OCI-LY7 (cell line): ENCODE measurements at regions not wholly inside any gene's neighbourhood (a gene's known extent, or its start where the extent isn't known, plus 50 kb on each side); places are given as distances from the start of the nearest gene placed in this dataset.

Experiments
- BruUV-seq: library from RNA; stranded (reverse); fragments of 400-500 nt; replicated peaks from 2 replicates; lab custom pipeline; 2021; lab: Mats Ljungman, UMichigan
- CTCF ChIA-PET: fragments of 300-600 bp; sonication (Branson Sonifier 250); formaldehyde crosslinking; loops from one replicate; lab custom pipeline; 2022; ENCODE audit warnings: antibody characterized with exemption; ENCODE audit not compliant: unreplicated experiment; lab: Charles Lee
- POLR2A ChIA-PET: fragments of 300-600 bp; sonication (Branson Sonifier 250); formaldehyde crosslinking; loops from one replicate; lab custom pipeline; 2022; ENCODE audit warnings: antibody characterized with exemption; lab: Charles Lee
- DNase-seq: peaks from one replicate; pipeline ENCODE4 v3.0.0-alpha.2; 2015; ENCODE audit warnings: low spot score
- H2AFZ ChIP-seq: fragments of 200-600 bp; sonication (generic), shearing (Covaris generic); 2 replicates; pipeline ENCODE4 v1.6.1; 2014; ENCODE audit warnings: mild to moderate bottlenecking, antibody characterized with exemption, low read length, moderate library complexity
- H3K27ac ChIP-seq: fragments of 200-600 bp; sonication (generic); 2 replicates; pipeline ENCODE4 v1.5.1; 2014; ENCODE audit warnings: mixed run types, low read depth, mild to moderate bottlenecking, moderate library complexity, low read length, inconsistent platforms; ENCODE audit not compliant: poor library complexity, severe bottlenecking
- H3K36me3 ChIP-seq: fragments of 200-600 bp; sonication (generic); 2 replicates; pipeline ENCODE4 v1.6.1; 2014; ENCODE audit warnings: mild to moderate bottlenecking, antibody characterized with exemption, low read length, moderate library complexity, mixed read lengths; ENCODE audit not compliant: insufficient read depth
- H3K4me1 ChIP-seq: fragments of 200-600 bp; sonication (generic); 2 replicates; pipeline ENCODE4 v1.5.1; 2014; ENCODE audit warnings: mild to moderate bottlenecking, low read length; ENCODE audit not compliant: insufficient read depth, poor library complexity, severe bottlenecking
- H3K4me2 ChIP-seq: fragments of 200-600 bp; sonication (generic); 2 replicates; pipeline ENCODE4 v1.6.1; 2014; ENCODE audit warnings: mild to moderate bottlenecking, low read length
- H3K4me3 ChIP-seq: fragments of 200-600 bp; sonication (generic); 2 replicates; pipeline ENCODE4 v1.5.1; 2014; ENCODE audit warnings: mild to moderate bottlenecking, low read depth, low read length; ENCODE audit not compliant: poor library complexity, severe bottlenecking
- H3K79me2 ChIP-seq: fragments of 200-600 bp; sonication (generic); 2 replicates; pipeline ENCODE4 v1.6.1; 2016; ENCODE audit warnings: low read depth, mild to moderate bottlenecking, low read length, moderate library complexity, mixed read lengths; ENCODE audit not compliant: insufficient read depth
- H3K9me2 ChIP-seq: fragments of 200-600 bp; sonication (generic); 2 replicates; pipeline ENCODE4 v1.6.1; 2016; ENCODE audit warnings: mild to moderate bottlenecking, low read length, mixed read lengths; ENCODE audit not compliant: insufficient read depth
- H3K9me3 ChIP-seq: fragments of 200-600 bp; sonication (generic); 2 replicates; pipeline ENCODE4 v1.6.1; 2014; ENCODE audit warnings: mild to moderate bottlenecking, mixed run types, low read length, mixed read lengths
- H4K20me1 ChIP-seq: fragments of 200-600 bp; sonication (generic); 2 replicates; pipeline ENCODE4 v1.6.1; 2014; ENCODE audit warnings: mild to moderate bottlenecking, antibody characterized with exemption, low read length, moderate library complexity, mixed read lengths; ENCODE audit not compliant: insufficient read depth
- EZH2phosphoT487 ChIP-seq: fragments of 200-600 bp; sonication (generic); IDR thresholded peaks from 2 replicates; pipeline ENCODE4 v1.6.1; 2018; ENCODE audit warnings: low read depth, borderline replicate concordance, mild to moderate bottlenecking, mixed run types, antibody characterized with exemption, low read length, moderate library complexity, mixed read lengths
- intact Hi-C: fragments of 100-400 bp; cut with micrococcal nuclease; formaldehyde crosslinking; loops from one replicate; pipeline ENCODE4 v1.10.0; 2022; ENCODE audit not compliant: unreplicated experiment
- TF ChIP-seq, protein P1 (sequence below): fragments of 200-600 bp; sonication (generic); conservative IDR thresholded peaks from 2 replicates; pipeline ENCODE4 v1.5.1; 2014; ENCODE audit warnings: mild to moderate bottlenecking, antibody characterized with exemption, low read length, moderate library complexity, mixed read lengths

GRCh38 chr1:57761628-57762027 lies 337.8 kb upstream of the DAB1 start:
- no peak overlapping the region for H3K27ac ChIP-seq
- no TSS peak for BruUV-seq
- ChIA-PET POLR2A (no interaction called here), CTCF (no interaction called here)
- TF ChIP-seq EZH2phosphoT487, result no peak
- TF ChIP-seq, protein P1, sequence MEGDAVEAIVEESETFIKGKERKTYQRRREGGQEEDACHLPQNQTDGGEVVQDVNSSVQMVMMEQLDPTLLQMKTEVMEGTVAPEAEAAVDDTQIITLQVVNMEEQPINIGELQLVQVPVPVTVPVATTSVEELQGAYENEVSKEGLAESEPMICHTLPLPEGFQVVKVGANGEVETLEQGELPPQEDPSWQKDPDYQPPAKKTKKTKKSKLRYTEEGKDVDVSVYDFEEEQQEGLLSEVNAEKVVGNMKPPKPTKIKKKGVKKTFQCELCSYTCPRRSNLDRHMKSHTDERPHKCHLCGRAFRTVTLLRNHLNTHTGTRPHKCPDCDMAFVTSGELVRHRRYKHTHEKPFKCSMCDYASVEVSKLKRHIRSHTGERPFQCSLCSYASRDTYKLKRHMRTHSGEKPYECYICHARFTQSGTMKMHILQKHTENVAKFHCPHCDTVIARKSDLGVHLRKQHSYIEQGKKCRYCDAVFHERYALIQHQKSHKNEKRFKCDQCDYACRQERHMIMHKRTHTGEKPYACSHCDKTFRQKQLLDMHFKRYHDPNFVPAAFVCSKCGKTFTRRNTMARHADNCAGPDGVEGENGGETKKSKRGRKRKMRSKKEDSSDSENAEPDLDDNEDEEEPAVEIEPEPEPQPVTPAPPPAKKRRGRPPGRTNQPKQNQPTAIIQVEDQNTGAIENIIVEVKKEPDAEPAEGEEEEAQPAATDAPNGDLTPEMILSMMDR, result no peak
- no peaks in the 10 kb centered on the region for H3K79me2 ChIP-seq
- no peaks in the 10 kb centered on the region for H4K20me1 ChIP-seq
- no peak overlapping the region for H2AFZ ChIP-seq
- H3K4me2 ChIP-seq, result no peak overlapping the region
- H3K9me3 ChIP-seq, result no peaks in the 10 kb centered on the region
- H3K4me1 ChIP-seq, result no peaks in the 10 kb centered on the region
- intact Hi-C loops, result no loop called here
- H3K36me3 ChIP-seq, result no peaks in the 10 kb centered on the region
- no peak overlapping the region for H3K4me3 ChIP-seq
- H3K9me2 ChIP-seq, result no peaks in the 10 kb centered on the region
- no peak for DNase-seq

DNA sequence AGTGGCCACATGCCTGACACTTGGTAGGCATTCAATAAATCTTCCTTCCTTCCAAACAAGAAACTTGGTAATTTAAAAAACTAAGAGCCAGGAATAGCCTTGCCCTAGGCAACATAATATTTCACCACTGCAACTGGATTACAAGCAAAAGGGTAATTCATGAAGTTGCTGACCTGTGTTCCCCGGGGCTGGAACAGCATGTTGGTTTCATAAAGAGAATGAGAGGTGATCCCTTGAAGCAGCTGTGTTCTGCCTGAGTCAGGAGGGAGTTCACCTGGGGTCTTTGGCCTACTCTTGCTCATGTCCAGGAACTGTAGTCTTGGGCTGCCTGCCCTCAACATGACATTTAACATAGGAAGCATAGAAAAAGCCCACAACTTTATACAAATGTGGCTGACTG lies 329.0 kb upstream of the DAB1 start:
- no peak overlapping the region for H3K27ac ChIP-seq
- ChIA-PET CTCF (no interaction called here), POLR2A (interaction anchor here (0.6 kb wide), 1 partner anchor 25 kb away, joined by 3 read pairs; no protein-coding TSS in a partner anchor)
- no peaks in the 10 kb centered on the region for H3K9me3 ChIP-seq
- H3K9me2 ChIP-seq, result no peaks in the 10 kb centered on the region
- no peak for DNase-seq
- no peaks in the 10 kb centered on the region for H4K20me1 ChIP-seq
- no TSS peak for BruUV-seq
- no peaks in the 10 kb centered on the region for H3K36me3 ChIP-seq
- no peak overlapping the region for H3K4me3 ChIP-seq
- H3K4me1 ChIP-seq, result no peaks in the 10 kb centered on the region
- H2AFZ ChIP-seq, result no peak overlapping the region
- TF ChIP-seq, protein P1, result no peak
- no peak for TF ChIP-seq EZH2phosphoT487
- H3K79me2 ChIP-seq, result no peaks in the 10 kb centered on the region
- intact Hi-C loops, result no loop called here
- H3K4me2 ChIP-seq, result no peak overlapping the region

DNA sequence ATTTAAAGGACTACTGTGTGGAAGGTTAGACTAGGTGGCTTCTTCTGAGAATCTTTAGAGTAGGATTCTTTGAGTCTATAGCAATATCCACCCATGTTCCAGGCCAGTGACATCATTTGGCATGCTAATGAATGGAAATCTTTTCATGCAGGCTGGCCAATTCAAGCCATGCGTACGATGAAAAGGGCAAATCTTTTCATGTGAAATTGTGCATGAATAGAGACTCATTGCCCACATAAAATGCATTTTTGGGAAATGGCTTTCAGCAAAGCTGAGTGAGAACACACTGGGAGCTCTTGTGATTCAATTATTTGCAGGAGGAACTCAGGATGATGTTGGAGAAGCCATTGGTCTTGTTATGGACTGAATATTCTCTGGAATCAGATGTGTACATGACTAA lies 324.9 kb upstream of the DAB1 start:
- Histone ChIP-seq H3K9me3 (no peaks in the 10 kb centered on the region), H3K4me1 (no peaks in the 10 kb centered on the region), H3K4me3 (no peak overlapping the region), H3K79me2 (no peaks in the 10 kb centered on the region), H4K20me1 (no peaks in the 10 kb centered on the region), H3K4me2 (no peak overlapping the region), H3K27ac (no peak overlapping the region), H3K9me2 (no peaks in the 10 kb centered on the region), H3K36me3 (no peaks in the 10 kb centered on the region), H2AFZ (no peak overlapping the region)
- POLR2A ChIA-PET, result no interaction called here
- DNase-seq, result no peak
- intact Hi-C loops, result no loop called here
- no peak for TF ChIP-seq EZH2phosphoT487
- TF ChIP-seq, protein P1, result no peak
- BruUV-seq, result no TSS peak
- CTCF ChIA-PET, result no interaction called here
